ENCODE measurements at regions not wholly inside any gene's neighbourhood (a gene's known extent, or its start where the extent isn't known, plus 50 kb on each side); places are given as distances from the start of the nearest gene placed in this dataset.
"Not testable (repeated sequence)": the region's sequence is repeated elsewhere in the genome, so short reads cannot be mapped to it uniquely, and the experiment has no call there.

DNA sequence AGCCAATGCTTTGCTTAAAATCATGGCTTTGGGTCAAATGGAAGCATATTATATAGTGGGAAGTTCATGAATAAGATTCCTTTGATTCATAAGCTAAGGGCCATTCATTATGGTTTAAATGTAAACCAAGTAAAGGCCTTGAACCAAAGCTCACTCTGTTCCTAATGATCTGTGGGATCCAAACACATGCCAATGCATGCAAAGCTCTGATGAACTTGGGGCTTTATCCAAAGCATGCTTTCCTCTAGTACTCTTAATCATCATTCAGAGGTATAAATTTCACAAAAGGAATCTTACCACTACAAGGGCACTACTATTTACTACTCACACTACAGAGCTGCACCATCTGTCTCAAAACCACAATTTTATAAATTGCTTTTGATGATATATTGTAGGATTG lies 102.8 kb upstream of the RBMS1 start:
- Histone ChIP-seq H3K27ac (no peak overlapping the region), H3K4me3 (no peak overlapping the region), H3K4me1 (replicated peaks in 1 of 2) (no peaks in the 10 kb centered on the region)
- in situ Hi-C loops (cut with MboI; ENCODE audit: low pct_unique_long_range_greater_than_20kb in 2 of 9, low sequenced_read_pairs in 9 of 9, unreplicated experiment in 9 of 9): no loop called here
- ATAC-seq (replicated peaks in 6 of 8): no peak

DNA sequence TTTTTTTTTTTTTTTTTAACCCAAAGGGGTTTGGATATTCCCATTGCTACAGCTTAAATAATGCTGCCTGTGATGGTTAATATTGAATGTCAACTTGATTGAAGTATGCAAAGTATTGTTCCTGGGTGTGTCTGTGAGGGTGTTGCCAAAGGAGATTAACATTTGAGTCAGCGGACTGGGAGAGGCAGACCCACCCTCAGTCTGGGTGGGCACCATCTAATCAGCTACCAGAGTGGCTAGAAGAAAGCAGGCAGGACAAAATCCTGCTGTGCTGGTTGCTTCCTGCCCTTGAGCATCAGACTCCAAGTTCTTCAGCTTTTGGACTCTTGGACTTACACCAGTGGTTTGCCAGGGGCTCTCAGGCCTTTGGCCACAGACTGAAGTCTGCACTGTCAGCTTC lies 106.8 kb upstream of the RBMS1 start:
- H3K4me1 ChIP-seq (replicated peaks in 1 of 2); H3K27ac ChIP-seq; H3K4me3 ChIP-seq; in situ Hi-C loops (cut with MboI; ENCODE audit: low pct_unique_long_range_greater_than_20kb in 2 of 9, low sequenced_read_pairs in 9 of 9, unreplicated experiment in 9 of 9): not testable (repeated sequence)
- peak in 3 of 8 experiments; percentile 47 to 89 (median 70) for ATAC-seq (replicated peaks in 6 of 8)
- 0 to 100% (median 88%) methylated on average over 1 of the region's 1 CpG; no CpG with 5 or more reads in 7 of the 10 experiments for WGBS, 10 experiments

DNA sequence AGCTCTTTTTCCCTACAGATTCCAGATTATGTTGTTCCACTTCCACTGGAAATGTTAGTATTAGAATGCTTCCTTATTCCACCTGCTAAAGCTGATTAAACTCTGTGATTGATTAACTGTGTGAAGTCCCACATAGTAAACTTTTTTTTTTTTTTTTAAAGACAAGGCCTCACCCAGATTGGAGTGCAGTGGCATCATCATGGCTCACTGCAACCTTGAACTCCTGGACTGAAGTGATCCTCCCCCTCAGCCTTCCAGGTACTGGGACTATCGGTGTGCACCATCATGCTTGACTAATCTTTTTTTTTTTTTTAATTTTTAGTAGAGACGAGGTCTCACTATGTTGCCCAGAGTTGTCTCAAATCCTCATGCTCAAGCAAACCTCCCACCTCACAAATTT lies 108.5 kb upstream of the RBMS1 start:
- Histone ChIP-seq H3K27ac (no peak overlapping the region), H3K4me1 (replicated peaks in 1 of 2) (no peaks in the 10 kb centered on the region), H3K4me3 (no peak overlapping the region)
- 91 to 100% (median 96%) methylated on average over 1 to 2 of the region's 2 CpGs; no CpG with 5 or more reads in 3 of the 10 experiments for WGBS, 10 experiments
- in situ Hi-C loops (cut with MboI; ENCODE audit: low pct_unique_long_range_greater_than_20kb in 2 of 9, low sequenced_read_pairs in 9 of 9, unreplicated experiment in 9 of 9): no loop called here
- ATAC-seq (replicated peaks in 6 of 8): no peak

DNA sequence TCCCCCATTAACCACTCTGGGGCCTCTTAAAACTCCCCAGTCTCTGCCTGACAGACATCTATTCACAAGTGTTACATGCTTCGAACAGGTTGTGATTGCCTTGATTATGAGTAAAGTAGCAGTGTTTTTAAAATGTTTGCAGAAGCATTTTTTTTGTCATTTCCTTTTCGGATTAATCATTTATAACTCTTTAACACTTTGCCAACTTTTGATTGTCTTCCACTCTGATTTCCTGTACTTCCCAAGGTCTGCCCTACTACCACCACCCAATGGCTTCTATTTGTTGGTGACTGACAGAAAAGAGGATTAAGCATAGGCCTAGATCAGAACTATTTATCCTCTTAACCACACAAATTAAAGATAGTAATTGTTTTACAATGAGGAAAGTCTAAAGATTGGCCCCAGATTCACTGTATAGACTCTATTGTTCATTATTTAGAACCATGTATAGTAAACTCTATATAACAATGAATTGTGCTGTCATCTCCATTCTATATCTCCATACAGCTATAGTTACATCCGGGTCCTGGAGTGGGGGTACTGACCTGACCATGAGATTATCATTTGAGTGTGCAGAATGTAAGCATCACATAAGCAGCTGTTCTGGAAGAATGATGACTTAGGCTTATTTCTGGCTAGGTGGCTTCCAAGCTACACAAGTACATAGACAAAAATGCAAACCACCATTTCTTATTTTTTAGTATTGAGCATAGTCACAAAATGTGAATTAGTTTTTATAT lies 110.3 kb upstream of the RBMS1 start:
- 78 to 100% (median 93%) methylated on average over 2 to 3 of the region's 3 CpGs; no CpG with 5 or more reads in 2 of the 10 experiments for WGBS, 10 experiments
- ATAC-seq (replicated peaks in 6 of 8): no peak
- Histone ChIP-seq H3K27ac (no peak overlapping the region), H3K4me3 (no peak overlapping the region), H3K4me1 (replicated peaks in 1 of 2) (no peaks in the 10 kb centered on the region)
- in situ Hi-C loops (cut with MboI; ENCODE audit: low pct_unique_long_range_greater_than_20kb in 2 of 9, low sequenced_read_pairs in 9 of 9, unreplicated experiment in 9 of 9): no loop called here

DNA sequence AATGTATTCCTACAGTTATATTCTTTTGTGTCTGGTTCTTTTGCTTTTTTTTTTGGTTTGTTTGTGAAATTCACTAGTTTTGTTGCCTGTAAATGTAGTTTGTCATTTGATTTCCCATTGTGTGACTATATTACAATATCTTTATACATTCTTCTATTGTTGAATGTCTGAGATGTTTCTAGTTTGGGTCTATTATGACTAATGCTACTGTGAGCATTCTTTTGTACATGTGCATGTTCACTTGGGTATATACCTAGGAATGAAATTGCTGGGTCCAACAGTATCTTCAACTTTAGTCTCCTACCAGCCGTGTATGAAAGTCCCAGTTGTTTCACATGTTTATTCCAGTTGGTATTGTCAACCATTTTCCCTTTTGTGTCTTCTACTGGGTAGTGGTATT lies 112.7 kb upstream of the RBMS1 start:
- Histone ChIP-seq H3K4me3 (no peak overlapping the region), H3K27ac (no peak overlapping the region), H3K4me1 (replicated peaks in 1 of 2) (no peaks in the 10 kb centered on the region)
- in situ Hi-C loops (cut with MboI; ENCODE audit: low pct_unique_long_range_greater_than_20kb in 2 of 9, low sequenced_read_pairs in 9 of 9, unreplicated experiment in 9 of 9): no loop called here
- 80 to 100% (median 90%) methylated on average over 1 of the region's 1 CpG; no CpG with 5 or more reads in 3 of the 10 experiments for WGBS, 10 experiments
- no peak for ATAC-seq (replicated peaks in 6 of 8)

DNA sequence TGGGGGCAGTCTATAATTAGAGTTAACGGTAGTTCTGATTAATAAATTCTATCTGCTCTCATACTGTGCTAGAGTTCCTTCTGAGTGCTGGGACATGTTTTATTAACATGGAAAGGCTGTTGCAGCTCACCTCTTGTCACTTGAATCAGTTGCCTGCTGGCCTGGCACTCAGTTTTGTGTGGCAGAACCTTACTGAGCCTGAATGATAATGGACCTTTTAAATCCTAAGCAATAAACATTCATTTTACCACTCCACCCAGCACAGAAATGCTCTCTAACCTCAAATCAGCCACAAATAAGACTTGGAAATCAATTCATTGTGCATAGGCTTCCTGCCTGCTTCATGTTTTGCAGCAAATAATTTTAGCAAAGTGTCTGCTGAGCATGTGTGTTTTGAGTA lies 115.0 kb upstream of the RBMS1 start:
- no peak overlapping the region for H3K27ac ChIP-seq
- in situ Hi-C loops (cut with MboI; ENCODE audit: low pct_unique_long_range_greater_than_20kb in 2 of 9, low sequenced_read_pairs in 9 of 9, unreplicated experiment in 9 of 9): no loop called here
- no peaks in the 10 kb centered on the region for H3K4me1 ChIP-seq (replicated peaks in 1 of 2)
- H3K4me3 ChIP-seq: no peak overlapping the region
- 0 to 100% (median 63%) methylated on average over 1 of the region's 1 CpG; no CpG with 5 or more reads in 1 of the 10 experiments for WGBS, 10 experiments
- ATAC-seq (replicated peaks in 6 of 8): peak in 4 of 8 experiments; percentile 56 to 86 (median 76)

DNA sequence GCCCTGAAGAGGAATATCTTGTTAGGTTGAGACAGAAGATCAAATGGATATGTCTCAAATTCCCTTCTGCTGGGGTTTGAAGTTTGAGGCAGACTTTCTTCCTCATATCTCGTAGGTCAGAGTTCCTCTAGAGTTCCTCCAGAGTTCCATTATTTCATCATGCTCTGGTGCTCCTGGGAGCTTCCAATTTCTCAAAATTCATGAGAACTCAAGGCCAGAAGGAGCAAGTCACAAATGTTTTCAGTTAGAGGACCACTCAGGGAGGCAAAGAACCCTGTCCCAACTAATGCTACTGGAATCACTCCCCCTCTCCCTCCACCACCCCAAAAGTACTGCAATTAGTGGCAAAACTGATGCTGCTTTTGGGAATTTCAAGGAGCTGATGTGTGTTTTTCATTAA lies 115.7 kb upstream of the RBMS1 start:
- H3K4me3 ChIP-seq: no peak overlapping the region
- WGBS, 10 experiments: 0 to 100% (median 50%) methylated on average over 1 of the region's 1 CpG; no CpG with 5 or more reads in 4 of the 10 experiments
- ATAC-seq (replicated peaks in 6 of 8): peak in 3 of 8 experiments; percentile 43 to 60 (median 48)
- in situ Hi-C loops (cut with MboI; ENCODE audit: low pct_unique_long_range_greater_than_20kb in 2 of 9, low sequenced_read_pairs in 9 of 9, unreplicated experiment in 9 of 9): no loop called here
- H3K4me1 ChIP-seq (replicated peaks in 1 of 2): no peaks in the 10 kb centered on the region
- H3K27ac ChIP-seq: no peak overlapping the region

DNA sequence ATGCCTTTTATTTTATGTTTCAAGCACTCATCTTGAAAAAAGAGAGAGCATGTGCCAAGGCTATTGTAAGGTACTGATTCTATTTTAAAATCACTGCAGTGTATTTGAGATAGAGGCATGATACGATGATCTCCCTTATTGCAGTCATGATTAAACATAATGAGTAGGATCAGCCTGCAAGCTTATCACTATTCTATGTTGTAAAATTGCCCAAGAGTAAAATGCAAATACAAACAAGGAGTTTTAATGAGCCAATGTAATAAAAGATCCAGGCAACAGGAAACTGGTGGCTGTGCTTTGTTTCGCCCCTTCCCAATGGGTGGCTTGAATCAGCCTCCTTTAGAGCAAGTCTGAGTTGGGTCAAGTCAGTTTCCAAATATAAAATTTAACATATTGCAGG lies 116.4 kb upstream of the RBMS1 start:
- no peak overlapping the region for H3K27ac ChIP-seq
- in situ Hi-C loops (cut with MboI; ENCODE audit: low pct_unique_long_range_greater_than_20kb in 2 of 9, low sequenced_read_pairs in 9 of 9, unreplicated experiment in 9 of 9): no loop called here
- H3K4me1 ChIP-seq (replicated peaks in 1 of 2): no peaks in the 10 kb centered on the region
- 75 to 100% (median 100%) methylated on average over 1 to 2 of the region's 2 CpGs; no CpG with 5 or more reads in 1 of the 10 experiments for WGBS, 10 experiments
- ATAC-seq (replicated peaks in 6 of 8): no peak
- H3K4me3 ChIP-seq: no peak overlapping the region

DNA sequence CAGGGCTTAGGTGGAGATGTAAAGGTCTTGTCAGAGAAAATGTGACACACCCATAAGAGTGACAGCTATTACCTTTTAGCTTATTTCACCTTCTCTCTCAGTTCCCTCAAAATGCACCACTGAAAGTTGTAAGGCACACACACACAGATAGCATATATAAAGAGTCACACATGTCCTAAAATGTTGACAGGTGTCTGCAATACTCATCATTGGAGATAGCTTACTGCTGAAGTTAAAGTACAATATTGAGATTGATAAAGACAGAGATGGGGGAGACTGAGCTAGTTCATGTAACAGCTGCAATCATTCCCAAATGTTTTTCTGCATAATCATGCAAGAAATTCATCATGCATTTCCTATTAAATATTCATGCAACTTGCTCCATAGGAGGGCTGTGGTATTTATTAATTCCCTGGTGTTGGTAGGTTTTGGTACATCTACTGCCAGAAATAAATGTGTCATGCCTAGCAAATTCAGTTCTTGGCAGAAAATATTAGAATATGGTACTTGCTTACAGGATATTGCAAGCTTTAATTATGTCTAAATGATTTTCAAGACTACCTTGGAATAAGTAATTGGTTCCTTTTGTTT lies 118.8 kb upstream of the RBMS1 start:
- no peak overlapping the region for H3K4me3 ChIP-seq
- peak in 3 of 8 experiments; percentile 25 to 69 (median 26) for ATAC-seq (replicated peaks in 6 of 8)
- H3K4me1 ChIP-seq (replicated peaks in 1 of 2): no peaks in the 10 kb centered on the region
- no peak overlapping the region for H3K27ac ChIP-seq
- in situ Hi-C loops (cut with MboI; ENCODE audit: low pct_unique_long_range_greater_than_20kb in 2 of 9, low sequenced_read_pairs in 9 of 9, unreplicated experiment in 9 of 9): no loop called here

DNA sequence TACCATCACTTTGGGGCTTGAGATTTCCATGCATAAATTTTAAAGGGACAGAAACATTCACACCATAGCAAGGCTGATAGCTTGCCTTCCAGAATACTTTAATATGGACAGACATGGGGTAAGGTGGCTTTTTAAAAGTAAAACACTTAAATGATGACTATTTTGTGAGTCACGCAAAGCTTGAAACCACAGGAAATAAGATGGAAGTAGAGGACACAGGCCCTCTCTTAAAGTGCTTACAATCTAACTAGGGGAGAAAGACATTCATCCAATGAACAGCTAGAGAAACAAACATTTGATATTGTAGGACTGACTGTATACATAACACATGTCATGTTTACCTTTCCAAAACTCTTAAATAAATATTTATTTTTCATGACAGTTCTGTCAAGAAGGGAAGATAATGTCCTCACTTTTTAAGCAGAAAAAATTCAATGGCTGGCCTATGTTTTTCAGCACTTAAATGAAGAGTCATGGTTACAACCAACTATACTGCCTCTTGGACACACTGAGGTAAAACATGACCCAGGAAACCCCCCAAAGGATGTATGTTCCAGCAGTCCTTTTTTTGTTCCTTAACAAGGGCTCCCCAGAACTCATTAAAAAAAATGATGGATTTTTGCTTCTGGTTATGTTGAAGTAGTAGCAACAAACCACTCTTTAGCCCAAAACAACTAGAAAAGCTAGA lies 120.0 kb upstream of the RBMS1 start:
- H3K4me3 ChIP-seq: no peak overlapping the region
- H3K4me1 ChIP-seq (replicated peaks in 1 of 2): no peaks in the 10 kb centered on the region
- H3K27ac ChIP-seq: no peak overlapping the region
- in situ Hi-C loops (cut with MboI; ENCODE audit: low pct_unique_long_range_greater_than_20kb in 2 of 9, low sequenced_read_pairs in 9 of 9, unreplicated experiment in 9 of 9): no loop called here
- ATAC-seq (replicated peaks in 6 of 8): no peak
- WGBS, 10 experiments: 11 to 100% (median 95%) methylated on average over 1 of the region's 1 CpG; no CpG with 5 or more reads in 4 of the 10 experiments

DNA sequence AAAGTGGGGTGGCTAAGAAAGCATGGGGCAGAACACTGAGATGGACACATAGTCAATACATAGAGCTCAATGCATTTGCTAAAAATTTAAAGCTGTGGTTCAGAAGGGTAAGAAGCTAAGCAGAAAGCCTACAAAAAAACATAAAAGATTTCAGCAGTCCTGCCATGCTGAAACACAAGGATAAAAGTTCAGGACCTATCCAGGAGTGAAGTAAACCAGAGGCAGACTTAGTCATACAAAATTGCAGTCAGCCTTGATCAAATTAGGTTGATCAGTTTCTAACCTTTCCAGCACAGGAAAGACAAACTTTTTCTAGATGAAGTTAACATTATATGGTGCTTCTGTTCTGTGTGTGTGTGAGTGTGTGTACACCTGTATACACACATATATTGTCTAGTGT lies 120.8 kb upstream of the RBMS1 start:
- in situ Hi-C loops (cut with MboI; ENCODE audit: low pct_unique_long_range_greater_than_20kb in 2 of 9, low sequenced_read_pairs in 9 of 9, unreplicated experiment in 9 of 9): no loop called here
- H3K27ac ChIP-seq: no peak overlapping the region
- no peaks in the 10 kb centered on the region for H3K4me1 ChIP-seq (replicated peaks in 1 of 2)
- ATAC-seq (replicated peaks in 6 of 8): no peak
- H3K4me3 ChIP-seq: no peak overlapping the region

DNA sequence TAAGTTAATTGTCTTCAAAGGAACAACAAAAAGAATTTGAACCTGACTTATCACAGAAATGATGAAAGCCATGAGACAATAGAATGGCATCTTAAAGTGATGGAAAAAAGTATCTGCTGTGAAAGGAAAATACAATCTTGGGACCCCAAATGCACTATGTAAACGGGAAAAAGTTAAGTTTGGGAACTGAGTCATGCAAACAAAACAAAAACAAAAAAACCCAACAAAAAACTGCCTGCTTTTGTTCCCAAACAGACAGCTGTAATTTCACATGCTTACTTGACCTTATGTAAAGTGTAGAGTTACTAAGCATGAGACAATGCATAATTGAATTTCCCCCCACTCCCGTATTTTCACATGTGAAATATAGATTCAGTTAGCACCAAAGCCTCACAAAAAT lies 122.1 kb upstream of the RBMS1 start:
- H3K4me3 ChIP-seq: no peak overlapping the region
- in situ Hi-C loops (cut with MboI; ENCODE audit: low pct_unique_long_range_greater_than_20kb in 2 of 9, low sequenced_read_pairs in 9 of 9, unreplicated experiment in 9 of 9): no loop called here
- ATAC-seq (replicated peaks in 6 of 8): no peak
- no peaks in the 10 kb centered on the region for H3K4me1 ChIP-seq (replicated peaks in 1 of 2)
- whole genome bisulfite sequencing, 10 experiments: 47 to 94% (median 82%) methylated on average over 1 to 2 of the region's 2 CpGs
- no peak overlapping the region for H3K27ac ChIP-seq

DNA sequence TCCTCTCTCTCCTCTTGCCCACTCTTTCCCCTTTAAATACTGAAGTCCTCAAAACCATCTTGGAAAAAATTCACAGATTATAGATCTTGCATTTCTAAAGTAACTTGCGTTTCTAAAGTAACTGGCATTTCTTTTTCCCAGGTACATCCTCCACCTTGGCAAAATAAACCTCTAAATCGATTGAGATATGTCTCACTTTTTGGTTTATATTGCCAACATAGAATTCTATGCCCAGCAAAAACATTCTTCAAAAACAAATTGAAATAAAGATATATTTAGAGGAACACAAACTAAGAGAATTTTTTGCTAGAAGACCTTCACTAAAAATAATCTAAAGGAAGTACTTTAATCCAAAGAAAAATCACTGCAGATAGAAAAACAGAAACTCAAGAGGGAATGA lies 122.5 kb upstream of the RBMS1 start:
- Histone ChIP-seq H3K27ac (no peak overlapping the region), H3K4me3 (no peak overlapping the region), H3K4me1 (replicated peaks in 1 of 2) (no peaks in the 10 kb centered on the region)
- no peak for ATAC-seq (replicated peaks in 6 of 8)
- WGBS, 10 experiments: 79 to 100% (median 93%) methylated on average over 1 to 2 of the region's 2 CpGs
- in situ Hi-C loops (cut with MboI; ENCODE audit: low pct_unique_long_range_greater_than_20kb in 2 of 9, low sequenced_read_pairs in 9 of 9, unreplicated experiment in 9 of 9): no loop called here
